Thyroid gland (tissue), 4 donors: ENCODE measurements at regions not wholly inside any gene's neighbourhood (a gene's known extent, or its start where the extent isn't known, plus 50 kb on each side); places are given as distances from the start of the nearest gene placed in this dataset.

Experiments
- POLR2A ChIP-seq, 2 donors: fragments of 450-650 bp; IDR thresholded peaks; one replicate each; pipeline ENCODE4 v1.6.1; 2017; ENCODE audit warnings: antibody characterized with exemption in 2 of 2, mild to moderate bottlenecking in 2 of 2, moderate library complexity in 1 of 2
- TF ChIP-seq, protein P1 (sequence below), 6 experiments: fragments of 200-600 bp in 3 of 6; fragments of 450-650 bp in 3 of 6; sonication (generic) in 3 of 6; IDR thresholded peaks; one replicate each; pipeline ENCODE4 v1.5.1; 2016 to 2019; ENCODE audit warnings: antibody characterized with exemption in 6 of 6, mild to moderate bottlenecking in 2 of 6, inconsistent platforms in 1 of 6, moderate library complexity in 1 of 6

DNA sequence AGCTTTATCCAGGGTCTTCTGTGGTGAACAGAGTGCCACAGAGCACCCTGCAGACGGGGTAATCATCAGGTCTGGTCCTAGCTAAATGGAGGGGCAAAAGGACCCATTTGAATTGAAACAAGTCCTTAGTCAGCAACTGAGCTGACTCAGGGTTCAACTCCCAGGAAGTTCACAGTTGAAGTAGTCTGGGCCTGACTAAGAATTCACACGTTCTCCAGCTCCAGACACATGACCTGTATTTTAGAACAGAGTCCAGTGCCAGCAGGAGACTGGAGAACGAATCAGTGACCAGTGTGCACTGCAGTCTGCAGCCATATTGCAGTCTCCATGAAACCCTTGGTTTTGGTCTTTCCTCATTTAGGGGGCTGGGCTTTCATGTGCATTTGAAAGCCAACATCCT, 85.2 kb downstream of the ELOVL4 start:
- TF ChIP-seq, protein P1, sequence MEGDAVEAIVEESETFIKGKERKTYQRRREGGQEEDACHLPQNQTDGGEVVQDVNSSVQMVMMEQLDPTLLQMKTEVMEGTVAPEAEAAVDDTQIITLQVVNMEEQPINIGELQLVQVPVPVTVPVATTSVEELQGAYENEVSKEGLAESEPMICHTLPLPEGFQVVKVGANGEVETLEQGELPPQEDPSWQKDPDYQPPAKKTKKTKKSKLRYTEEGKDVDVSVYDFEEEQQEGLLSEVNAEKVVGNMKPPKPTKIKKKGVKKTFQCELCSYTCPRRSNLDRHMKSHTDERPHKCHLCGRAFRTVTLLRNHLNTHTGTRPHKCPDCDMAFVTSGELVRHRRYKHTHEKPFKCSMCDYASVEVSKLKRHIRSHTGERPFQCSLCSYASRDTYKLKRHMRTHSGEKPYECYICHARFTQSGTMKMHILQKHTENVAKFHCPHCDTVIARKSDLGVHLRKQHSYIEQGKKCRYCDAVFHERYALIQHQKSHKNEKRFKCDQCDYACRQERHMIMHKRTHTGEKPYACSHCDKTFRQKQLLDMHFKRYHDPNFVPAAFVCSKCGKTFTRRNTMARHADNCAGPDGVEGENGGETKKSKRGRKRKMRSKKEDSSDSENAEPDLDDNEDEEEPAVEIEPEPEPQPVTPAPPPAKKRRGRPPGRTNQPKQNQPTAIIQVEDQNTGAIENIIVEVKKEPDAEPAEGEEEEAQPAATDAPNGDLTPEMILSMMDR (IDR thresholded peaks at IDR 0.05), result no peak
- TF ChIP-seq POLR2A (IDR thresholded peaks at IDR 0.05), result no peak
